ENCODE measurements at regions not wholly inside any gene's neighbourhood (a gene's known extent, or its start where the extent isn't known, plus 50 kb on each side); places are given as distances from the start of the nearest gene placed in this dataset.

DNA sequence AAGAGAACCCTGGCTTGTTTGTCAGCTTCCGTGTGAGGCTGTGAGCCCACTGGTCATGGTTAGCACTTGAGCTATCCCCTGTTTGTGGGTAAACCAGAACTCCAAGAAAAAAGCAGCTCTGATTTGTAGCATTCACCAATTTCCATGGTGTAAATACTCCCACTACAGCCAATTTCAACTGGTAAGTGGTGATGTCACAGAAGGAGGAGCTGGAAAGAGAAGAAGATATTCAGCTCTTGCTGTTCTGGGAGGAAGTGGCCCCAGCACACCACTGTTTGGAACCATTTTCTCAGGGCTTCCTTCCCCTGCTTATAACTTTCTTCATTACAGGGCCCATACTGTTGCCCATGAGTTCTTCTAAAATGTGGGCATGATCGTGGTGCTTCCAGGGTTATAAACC lies 500.1 kb upstream of the ZMIZ1 start:
- no peak for DNase-seq (ENCODE audit: low read depth)
- no peak overlapping the region for H3K4me3 ChIP-seq (ENCODE audit: low read depth, low read length)
- TF ChIP-seq, protein P1, sequence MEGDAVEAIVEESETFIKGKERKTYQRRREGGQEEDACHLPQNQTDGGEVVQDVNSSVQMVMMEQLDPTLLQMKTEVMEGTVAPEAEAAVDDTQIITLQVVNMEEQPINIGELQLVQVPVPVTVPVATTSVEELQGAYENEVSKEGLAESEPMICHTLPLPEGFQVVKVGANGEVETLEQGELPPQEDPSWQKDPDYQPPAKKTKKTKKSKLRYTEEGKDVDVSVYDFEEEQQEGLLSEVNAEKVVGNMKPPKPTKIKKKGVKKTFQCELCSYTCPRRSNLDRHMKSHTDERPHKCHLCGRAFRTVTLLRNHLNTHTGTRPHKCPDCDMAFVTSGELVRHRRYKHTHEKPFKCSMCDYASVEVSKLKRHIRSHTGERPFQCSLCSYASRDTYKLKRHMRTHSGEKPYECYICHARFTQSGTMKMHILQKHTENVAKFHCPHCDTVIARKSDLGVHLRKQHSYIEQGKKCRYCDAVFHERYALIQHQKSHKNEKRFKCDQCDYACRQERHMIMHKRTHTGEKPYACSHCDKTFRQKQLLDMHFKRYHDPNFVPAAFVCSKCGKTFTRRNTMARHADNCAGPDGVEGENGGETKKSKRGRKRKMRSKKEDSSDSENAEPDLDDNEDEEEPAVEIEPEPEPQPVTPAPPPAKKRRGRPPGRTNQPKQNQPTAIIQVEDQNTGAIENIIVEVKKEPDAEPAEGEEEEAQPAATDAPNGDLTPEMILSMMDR (IDR thresholded peaks at IDR 0.05; ENCODE audit: insufficient read depth, low read depth, low read length): no peak

GRCh38 chr10:78570633-78571235 lies 498.0 kb upstream of the ZMIZ1 start:
- no peak for DNase-seq (ENCODE audit: low read depth)
- no peak overlapping the region for H3K4me3 ChIP-seq (ENCODE audit: low read depth, low read length)
- TF ChIP-seq, protein P1 (IDR thresholded peaks at IDR 0.05; ENCODE audit: insufficient read depth, low read depth, low read length): no peak

DNA sequence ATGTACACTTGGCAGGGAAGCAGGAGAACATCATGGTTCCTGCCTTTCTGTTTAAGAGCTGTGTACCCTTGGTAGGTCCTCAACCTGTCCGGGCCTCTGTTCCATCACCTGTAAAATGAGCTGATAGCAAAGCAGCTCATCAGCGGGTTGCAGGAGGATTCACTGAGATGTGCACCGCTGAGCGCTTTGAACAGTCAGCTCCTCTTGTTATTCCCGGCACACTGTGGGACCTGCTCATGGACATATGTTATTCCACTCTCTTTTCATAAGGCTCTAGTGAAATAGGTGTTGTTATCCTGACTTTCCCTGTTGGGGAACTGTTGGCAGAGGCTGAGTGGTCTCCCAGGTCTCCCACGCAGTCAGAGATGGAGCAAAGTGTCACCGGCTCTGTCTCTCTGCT lies 497.5 kb upstream of the ZMIZ1 start:
- DNase-seq (ENCODE audit: low read depth): no peak
- no peak overlapping the region for H3K4me3 ChIP-seq (ENCODE audit: low read depth, low read length)
- TF ChIP-seq, protein P1 (IDR thresholded peaks at IDR 0.05; ENCODE audit: insufficient read depth, low read depth, low read length): no peak

GRCh38 chr10:78571891-78572290 lies 496.9 kb upstream of the ZMIZ1 start:
- DNase-seq (ENCODE audit: low read depth): no peak

DNA sequence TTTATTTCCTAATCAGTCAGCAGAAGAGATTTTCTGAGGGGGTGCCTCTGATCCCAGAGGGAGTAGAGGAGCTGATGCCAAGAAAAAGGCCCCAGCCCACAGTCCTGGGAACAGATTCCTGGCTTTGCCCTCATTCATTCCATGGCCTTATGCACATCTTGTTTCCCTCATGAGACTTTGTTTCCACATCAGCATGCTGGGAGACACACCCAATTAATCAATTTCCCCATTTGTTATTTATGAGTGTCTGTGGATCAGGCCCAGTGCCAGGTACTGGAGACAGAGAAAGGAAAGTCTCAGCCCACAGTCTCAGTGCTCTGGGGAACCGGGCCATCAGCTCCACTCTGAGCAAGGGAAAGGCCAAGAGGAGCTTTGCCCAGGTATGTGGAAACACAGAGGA lies 496.2 kb upstream of the ZMIZ1 start:
- TF ChIP-seq, protein P1 (IDR thresholded peaks at IDR 0.05; ENCODE audit: insufficient read depth, low read depth, low read length): no peak
- DNase-seq (ENCODE audit: low read depth): no peak
- no peak overlapping the region for H3K4me3 ChIP-seq (ENCODE audit: low read depth, low read length)

More at GRCh38 chr10:78571891-78572290, 496.9 kb upstream of the ZMIZ1 start:
- TF ChIP-seq, protein P1 (IDR thresholded peaks at IDR 0.05; ENCODE audit: insufficient read depth, low read depth, low read length): no peak
- no peak overlapping the region for H3K4me3 ChIP-seq (ENCODE audit: low read depth, low read length)

- H3K4me3 ChIP-seq (ENCODE audit: low read depth, low read length): no peak overlapping the region
- DNase-seq (ENCODE audit: low read depth): no peak
- TF ChIP-seq, protein P1 (IDR thresholded peaks at IDR 0.05; ENCODE audit: insufficient read depth, low read depth, low read length): no peak
Observed at GRCh38 chr10:78574547-78574946, 494.2 kb upstream of the ZMIZ1 start.

DNA sequence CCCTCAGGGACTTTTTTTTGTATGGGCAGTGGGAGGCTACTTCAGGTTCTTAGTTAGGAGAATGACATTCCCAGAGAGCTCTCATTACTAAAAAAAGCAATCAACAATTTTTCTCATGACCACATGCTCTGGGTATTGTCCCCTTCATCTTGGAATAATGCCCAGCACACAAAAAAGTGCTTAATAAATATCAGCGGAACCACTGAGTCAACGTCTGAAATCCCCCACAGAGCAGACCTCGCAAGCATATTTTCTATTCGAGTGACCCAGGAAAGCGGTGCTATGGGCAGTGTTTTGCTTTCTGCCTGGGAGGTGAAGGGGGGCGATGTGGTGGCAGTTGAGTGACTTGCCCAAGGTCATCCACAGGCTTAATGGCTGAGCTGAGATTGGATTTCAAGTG lies 493.4 kb upstream of the ZMIZ1 start:
- TF ChIP-seq, protein P1 (IDR thresholded peaks at IDR 0.05; ENCODE audit: insufficient read depth, low read depth, low read length): no peak

More for the DNA sequence above, 493.4 kb upstream of the ZMIZ1 start:
- H3K4me3 ChIP-seq (ENCODE audit: low read depth, low read length): no peak overlapping the region
- DNase-seq (ENCODE audit: low read depth): no peak

All from fibroblast of villous mesenchyme (primary cell).